Kidney epithelial cell (primary cell): ENCODE measurements at regions not wholly inside any gene's neighbourhood (a gene's known extent, or its start where the extent isn't known, plus 50 kb on each side); places are given as distances from the start of the nearest gene placed in this dataset.

Experiments
- DNase-seq: peaks from one replicate; pipeline ENCODE4 v3.0.0-alpha.2; 2010; ENCODE audit warnings: low read depth
- H3K27me3 ChIP-seq: 2 replicates; pipeline ENCODE4 v1.6.0; 2011; ENCODE audit warnings: low read length; ENCODE audit not compliant: control insufficient read depth, insufficient read depth
- H3K36me3 ChIP-seq: 2 replicates; pipeline ENCODE4 v1.5.1; 2011; ENCODE audit warnings: low read length; ENCODE audit not compliant: control insufficient read depth, insufficient read depth
- H3K4me3 ChIP-seq: 2 replicates; pipeline ENCODE4 v1.5.1; 2011; ENCODE audit warnings: low read depth, mild to moderate bottlenecking, control low read depth, low read length
- CTCF ChIP-seq: IDR thresholded peaks from 2 replicates; pipeline ENCODE4 v1.5.1; 2011; ENCODE audit warnings: mild to moderate bottlenecking, moderate library complexity, low read length, control low read depth, inconsistent platforms; ENCODE audit not compliant: insufficient read depth, poor library complexity, severe bottlenecking

- H3K36me3 ChIP-seq, result no peaks in the 10 kb centered on the region
- peaks cover 2% of the 10 kb centered on the region for H3K27me3 ChIP-seq
- no peak for TF ChIP-seq CTCF
- no peak overlapping the region for H3K4me3 ChIP-seq
- no peak for DNase-seq
These were observed 240.8 kb downstream of the C16orf95 start for GRCh38 chr16:87076331-87076949.

GRCh38 chr16:87076950-87077749 is 240.0 kb downstream of the C16orf95 start:
- Histone ChIP-seq H3K4me3 (no peak overlapping the region), H3K36me3 (no peaks in the 10 kb centered on the region), H3K27me3 (peaks cover 2% of the 10 kb centered on the region)
- no peak for DNase-seq
- TF ChIP-seq CTCF, result peak; percentile 70

GRCh38 chr16:87077750-87078127 is 239.5 kb downstream of the C16orf95 start:
- H3K27me3 ChIP-seq, result peaks cover 2% of the 10 kb centered on the region
- H3K4me3 ChIP-seq, result no peak overlapping the region
- H3K36me3 ChIP-seq, result no peaks in the 10 kb centered on the region
- DNase-seq, result no peak
- TF ChIP-seq CTCF, result no peak

GRCh38 chr16:87080571-87081167 is 236.5 kb downstream of the C16orf95 start:
- no peak for TF ChIP-seq CTCF
- Histone ChIP-seq H3K27me3 (no peaks in the 10 kb centered on the region), H3K4me3 (no peak overlapping the region), H3K36me3 (no peaks in the 10 kb centered on the region)
- no peak for DNase-seq

GRCh38 chr16:87085441-87085840 is 231.8 kb downstream of the C16orf95 start:
- DNase-seq, result no peak
- Histone ChIP-seq H3K4me3 (no peak overlapping the region), H3K36me3 (no peaks in the 10 kb centered on the region), H3K27me3 (peaks cover 2% of the 10 kb centered on the region)
- no peak for TF ChIP-seq CTCF
